HL-60/S4 (cell line): ENCODE measurements at regions not wholly inside any gene's neighbourhood (a gene's known extent, or its start where the extent isn't known, plus 50 kb on each side); places are given as distances from the start of the nearest gene placed in this dataset.

Experiments
- in situ Hi-C: fragments of 300-500 bp; cut with MboI; formaldehyde crosslinking; loops from 2 replicates; pipeline ENCODE4 v1.14.3; 2022; ENCODE audit warnings: low sequenced_read_pairs

GRCh38 chr1:200496937-200497336 is 87.1 kb upstream of the ZNF281 start:
- in situ Hi-C loops, result loop anchor here (10.0 to 25.0 kb wide), 2 partner anchors 362 to 810 kb away; no protein-coding TSS in a partner anchor

- in situ Hi-C loops, result loop anchor here (10.0 to 25.0 kb wide), 2 partner anchors 361 to 809 kb away; no protein-coding TSS in a partner anchor
Measured at GRCh38 chr1:200495901-200496300, 86.1 kb upstream of the ZNF281 start.

- in situ Hi-C loops, result loop anchor here (10.0 to 25.0 kb wide), 2 partner anchors 359 to 806 kb away; no protein-coding TSS in a partner anchor
Measured at GRCh38 chr1:200493344-200493743, 83.5 kb upstream of the ZNF281 start.

GRCh38 chr1:200491103-200491502 is 81.3 kb upstream of the ZNF281 start:
- in situ Hi-C loops, result loop anchor here (10.0 to 25.0 kb wide), 2 partner anchors 356 to 804 kb away; no protein-coding TSS in a partner anchor

GRCh38 chr1:200490183-200490582 is 80.3 kb upstream of the ZNF281 start:
- in situ Hi-C loops, result loop anchor here (10.0 to 25.0 kb wide), 2 partner anchors 355 to 803 kb away; no protein-coding TSS in a partner anchor

GRCh38 chr1:200488375-200489165 is 78.7 kb upstream of the ZNF281 start:
- in situ Hi-C loops, result loop anchor here (10.0 to 25.0 kb wide), 2 partner anchors 204 to 801 kb away; no protein-coding TSS in a partner anchor

- in situ Hi-C loops, result loop anchor here (10.0 to 25.0 kb wide), 2 partner anchors 203 to 800 kb away; no protein-coding TSS in a partner anchor
Measured at GRCh38 chr1:200487650-200488049, 77.8 kb upstream of the ZNF281 start.

GRCh38 chr1:200486634-200487033 is 76.8 kb upstream of the ZNF281 start:
- in situ Hi-C loops, result loop anchor here (10.0 to 25.0 kb wide), 2 partner anchors 202 to 799 kb away; no protein-coding TSS in a partner anchor

GRCh38 chr1:200484438-200484946 is 74.7 kb upstream of the ZNF281 start:
- in situ Hi-C loops, result loop anchor here (10.0 to 25.0 kb wide), 2 partner anchors 200 to 797 kb away; no protein-coding TSS in a partner anchor

- in situ Hi-C loops, result loop anchor here (10.0 to 25.0 kb wide), 2 partner anchors 199 to 796 kb away; no protein-coding TSS in a partner anchor
Measured at GRCh38 chr1:200483491-200484143, 73.8 kb upstream of the ZNF281 start.

- in situ Hi-C loops, result loop anchor here (10.0 to 25.0 kb wide), 2 partner anchors 196 to 794 kb away; no protein-coding TSS in a partner anchor
Measured at GRCh38 chr1:200480964-200481363, 71.1 kb upstream of the ZNF281 start.

- in situ Hi-C loops, result loop anchor here (10.0 to 25.0 kb wide), 2 partner anchors 195 to 793 kb away; no protein-coding TSS in a partner anchor
Measured at GRCh38 chr1:200479816-200480215, 70.0 kb upstream of the ZNF281 start.

- in situ Hi-C loops, result loop anchor here (25.0 kb wide), 1 partner anchor 792 kb away; no protein-coding TSS in a partner anchor
Measured at GRCh38 chr1:200478945-200479558, 69.2 kb upstream of the ZNF281 start.

- in situ Hi-C loops, result loop anchor here (25.0 kb wide), 1 partner anchor 791 kb away; no protein-coding TSS in a partner anchor
Measured at GRCh38 chr1:200478239-200478623, 68.4 kb upstream of the ZNF281 start.

GRCh38 chr1:200474633-200475032 is 64.8 kb upstream of the ZNF281 start:
- in situ Hi-C loops, result loop anchor here (25.0 kb wide), 1 partner anchor 787 kb away; no protein-coding TSS in a partner anchor

- in situ Hi-C loops, result no loop called here
Measured at GRCh38 chr1:200473698-200474371, 64.0 kb upstream of the ZNF281 start.

- in situ Hi-C loops, result no loop called here
Measured at GRCh38 chr1:200471739-200472138, 61.9 kb upstream of the ZNF281 start.

- in situ Hi-C loops, result no loop called here
Measured at GRCh38 chr1:200468264-200469001, 58.6 kb upstream of the ZNF281 start.

- in situ Hi-C loops, result no loop called here
Measured at GRCh38 chr1:200464784-200465400, 55.1 kb upstream of the ZNF281 start.
